ENCODE measurements at regions not wholly inside any gene's neighbourhood (a gene's known extent, or its start where the extent isn't known, plus 50 kb on each side); places are given as distances from the start of the nearest gene placed in this dataset.
"Not testable (repeated sequence)": the region's sequence is repeated elsewhere in the genome, so short reads cannot be mapped to it uniquely, and the experiment has no call there.

- no peak for DNase-seq
Measured at GRCh38 chr1:232183802-232184201, 446.1 kb downstream of the SIPA1L2 start.

- no peak for DNase-seq
Measured at GRCh38 chr1:232183266-232183800, 446.6 kb downstream of the SIPA1L2 start.

- no peak for DNase-seq
Measured at GRCh38 chr1:232182236-232182635, 447.7 kb downstream of the SIPA1L2 start.

- DNase-seq: no peak
Measured at GRCh38 chr1:232180779-232181136, 449.2 kb downstream of the SIPA1L2 start.

- no peak for DNase-seq
Measured at GRCh38 chr1:232179896-232180778, 449.8 kb downstream of the SIPA1L2 start.

GRCh38 chr1:232178191-232178590, 451.7 kb downstream of the SIPA1L2 start:
- DNase-seq: no peak

GRCh38 chr1:232177438-232177837, 452.5 kb downstream of the SIPA1L2 start:
- no peak for DNase-seq

GRCh38 chr1:232176222-232176621, 453.7 kb downstream of the SIPA1L2 start:
- DNase-seq: no peak

- DNase-seq: no peak
Measured at GRCh38 chr1:232174306-232174705, 455.6 kb downstream of the SIPA1L2 start.

GRCh38 chr1:232172563-232172962, 457.4 kb downstream of the SIPA1L2 start:
- no peak for DNase-seq

GRCh38 chr1:232170909-232171308, 459.0 kb downstream of the SIPA1L2 start:
- DNase-seq: no peak

- DNase-seq: no peak
Measured at GRCh38 chr1:232169436-232169835, 460.5 kb downstream of the SIPA1L2 start.

- DNase-seq: no peak
Measured at GRCh38 chr1:232168508-232168907, 461.4 kb downstream of the SIPA1L2 start.

- DNase-seq: peak; percentile 6
Measured at GRCh38 chr1:232166942-232167341, 463.0 kb downstream of the SIPA1L2 start.

- no peak for DNase-seq
Measured at GRCh38 chr1:232164078-232164963, 465.6 kb downstream of the SIPA1L2 start.

GRCh38 chr1:232163533-232163932, 466.4 kb downstream of the SIPA1L2 start:
- no peak for DNase-seq

GRCh38 chr1:232162001-232162400, 467.9 kb downstream of the SIPA1L2 start:
- no peak for DNase-seq

- not testable (repeated sequence) for DNase-seq
Measured at GRCh38 chr1:232158558-232158957, 471.4 kb downstream of the SIPA1L2 start.

- not testable (repeated sequence) for DNase-seq
Measured at GRCh38 chr1:232156070-232156469, 473.9 kb downstream of the SIPA1L2 start.

GRCh38 chr1:232153652-232154051, 476.3 kb downstream of the SIPA1L2 start:
- DNase-seq: no peak

GRCh38 chr1:232150770-232151548, 479.0 kb downstream of the SIPA1L2 start:
- DNase-seq: no peak

- DNase-seq: no peak
Measured at GRCh38 chr1:232149287-232150201, 480.4 kb downstream of the SIPA1L2 start.
